CD8-positive, alpha-beta memory T cell (primary cell): ENCODE measurements at regions not wholly inside any gene's neighbourhood (a gene's known extent, or its start where the extent isn't known, plus 50 kb on each side); places are given as distances from the start of the nearest gene placed in this dataset.
"Not testable (repeated sequence)": the region's sequence is repeated elsewhere in the genome, so short reads cannot be mapped to it uniquely, and the experiment has no call there.

Source experiments
- CTCF ChIA-PET: fragments of 350-600 bp; sonication (Branson Sonifier 250); formaldehyde crosslinking; loops from one replicate; lab custom pipeline; 2021; ENCODE audit warnings: antibody characterized with exemption; lab: Charles Lee
- POLR2A ChIA-PET: fragments of 350-600 bp; sonication (Branson Sonifier 250); formaldehyde crosslinking; loops from one replicate; lab custom pipeline; 2021; ENCODE audit warnings: antibody characterized with exemption; lab: Charles Lee
- DNase-seq, 5 donors: peaks; one replicate each; pipeline versions ENCODE4 v3.0.0 to v3.0.0-alpha.2; 2020 to 2022; ENCODE audit warnings: mixed read lengths in 1 of 5
- H3K27ac ChIP-seq: one replicate; pipeline ENCODE4 v1.7.0; 2013; ENCODE audit warnings: low read depth, mild to moderate bottlenecking, low read length, moderate library complexity
- H3K27me3 ChIP-seq: 2 replicates; pipeline ENCODE4 v1.7.0; 2013; ENCODE audit warnings: low read length, mild to moderate bottlenecking; ENCODE audit not compliant: insufficient read depth, poor library complexity, severe bottlenecking
- H3K36me3 ChIP-seq: 2 replicates; pipeline ENCODE4 v1.7.0; 2013; ENCODE audit warnings: mild to moderate bottlenecking, low read length, moderate library complexity; ENCODE audit not compliant: insufficient read depth
- H3K4me1 ChIP-seq: 2 replicates; pipeline ENCODE4 v1.7.0; 2013; ENCODE audit warnings: mild to moderate bottlenecking, low read length, moderate library complexity; ENCODE audit not compliant: insufficient read depth
- H3K4me3 ChIP-seq: 2 replicates; pipeline ENCODE4 v1.7.0; 2013; ENCODE audit warnings: mild to moderate bottlenecking, low read length
- H3K9me3 ChIP-seq: 2 replicates; pipeline ENCODE4 v1.7.0; 2013; ENCODE audit warnings: mild to moderate bottlenecking, low read length
- H3K27ac Mint-ChIP-seq, 8 donors: one replicate each; pipeline ENCODE4 v1.8.0; 2020 to 2021; ENCODE audit warnings: mixed read lengths in 8 of 8, mild to moderate bottlenecking in 6 of 8, inconsistent platforms in 3 of 8, moderate library complexity in 3 of 8
- H3K27me3 Mint-ChIP-seq, 2 donors: one replicate each; pipeline ENCODE4 v1.8.0; 2020 to 2021; ENCODE audit warnings: mixed read lengths in 2 of 2, mild to moderate bottlenecking in 1 of 2, moderate library complexity in 1 of 2
- H3K36me3 Mint-ChIP-seq, 3 donors: one replicate each; pipeline ENCODE4 v1.8.0; 2020 to 2021; ENCODE audit warnings: mixed read lengths in 3 of 3, inconsistent platforms in 1 of 3, mild to moderate bottlenecking in 1 of 3
- H3K4me1 Mint-ChIP-seq, 3 donors: one replicate each; pipeline ENCODE4 v1.8.0; 2020 to 2021; ENCODE audit warnings: mixed read lengths in 3 of 3, inconsistent platforms in 1 of 3, mild to moderate bottlenecking in 1 of 3
- H3K4me3 Mint-ChIP-seq, 7 donors: one replicate each; pipeline ENCODE4 v1.8.0; 2020 to 2021; ENCODE audit warnings: mixed read lengths in 7 of 7, mild to moderate bottlenecking in 6 of 7, moderate library complexity in 4 of 7, inconsistent platforms in 2 of 7
- H3K9me3 Mint-ChIP-seq, 5 donors: one replicate each; pipeline ENCODE4 v1.8.0; 2020 to 2022; ENCODE audit warnings: mixed read lengths in 5 of 5, mild to moderate bottlenecking in 3 of 5, moderate library complexity in 2 of 5, inconsistent platforms in 1 of 5

DNA sequence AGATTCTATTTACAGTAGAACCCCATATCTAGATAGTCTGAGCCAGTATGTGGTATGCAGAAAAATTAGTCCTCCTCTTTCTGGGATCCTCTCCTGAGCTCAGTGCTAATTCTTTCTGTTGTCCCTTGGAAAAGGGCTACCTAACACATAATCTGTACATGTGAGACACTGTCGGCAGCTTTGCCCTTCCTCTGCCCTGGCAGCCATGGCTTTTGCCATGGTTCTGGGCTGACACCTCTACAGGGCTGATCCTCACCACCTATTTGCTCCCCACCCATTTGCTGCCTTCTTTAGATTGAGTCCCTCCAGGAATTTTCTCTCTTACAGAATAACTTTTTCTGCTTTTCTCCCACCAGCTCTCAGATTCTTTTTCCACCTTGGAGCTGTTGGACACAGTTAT lies 64.7 kb upstream of the MAP9 start:
- no peaks in the 10 kb centered on the region for H3K27me3 ChIP-seq
- no peak overlapping the region for H3K4me3 ChIP-seq
- no peak overlapping the region for H3K4me3 Mint-ChIP-seq
- DNase-seq = no peak
- H3K9me3 Mint-ChIP-seq = no peaks in the 10 kb centered on the region
- H3K36me3 Mint-ChIP-seq = no peaks in the 10 kb centered on the region
- ChIA-PET CTCF (no interaction called here), POLR2A (no interaction called here)
- no peaks in the 10 kb centered on the region for H3K36me3 ChIP-seq
- H3K27me3 Mint-ChIP-seq = peaks cover 8 to 29% of the 10 kb centered on the region in 2 donors
- H3K4me1 Mint-ChIP-seq = no peaks in the 10 kb centered on the region
- no peaks in the 10 kb centered on the region for H3K9me3 ChIP-seq
- H3K27ac Mint-ChIP-seq = no peak overlapping the region
- H3K27ac ChIP-seq = no peak overlapping the region
- no peaks in the 10 kb centered on the region for H3K4me1 ChIP-seq

DNA sequence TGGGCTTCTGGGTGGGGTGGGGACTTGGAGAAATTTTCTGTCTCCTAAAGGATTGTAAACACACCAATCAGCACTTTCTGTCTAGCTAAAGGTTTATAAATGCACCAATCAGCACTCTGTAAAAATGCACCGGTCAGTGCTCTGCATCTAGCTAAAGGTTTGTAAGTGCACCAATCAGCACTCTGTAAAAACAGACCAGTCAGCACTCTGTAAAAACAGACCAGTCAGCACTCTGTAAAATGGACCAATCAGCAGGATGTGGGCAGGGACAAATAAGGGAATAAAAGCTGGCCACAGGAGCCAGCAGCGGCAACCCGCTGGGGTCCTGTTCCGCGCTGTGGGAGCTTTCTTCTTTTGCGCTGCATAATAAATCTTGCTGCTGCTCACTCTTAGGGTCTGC lies 63.0 kb upstream of the MAP9 start:
- H3K36me3 ChIP-seq, H3K4me3 Mint-ChIP-seq, H3K36me3 Mint-ChIP-seq, H3K4me1 Mint-ChIP-seq, DNase-seq, H3K4me3 ChIP-seq, H3K27ac ChIP-seq, H3K27ac Mint-ChIP-seq, H3K27me3 ChIP-seq, H3K9me3 ChIP-seq, CTCF ChIA-PET, H3K4me1 ChIP-seq, POLR2A ChIA-PET, H3K9me3 Mint-ChIP-seq: not testable (repeated sequence)
- H3K27me3 Mint-ChIP-seq = peaks cover 8 to 28% of the 10 kb centered on the region in 2 donors

DNA sequence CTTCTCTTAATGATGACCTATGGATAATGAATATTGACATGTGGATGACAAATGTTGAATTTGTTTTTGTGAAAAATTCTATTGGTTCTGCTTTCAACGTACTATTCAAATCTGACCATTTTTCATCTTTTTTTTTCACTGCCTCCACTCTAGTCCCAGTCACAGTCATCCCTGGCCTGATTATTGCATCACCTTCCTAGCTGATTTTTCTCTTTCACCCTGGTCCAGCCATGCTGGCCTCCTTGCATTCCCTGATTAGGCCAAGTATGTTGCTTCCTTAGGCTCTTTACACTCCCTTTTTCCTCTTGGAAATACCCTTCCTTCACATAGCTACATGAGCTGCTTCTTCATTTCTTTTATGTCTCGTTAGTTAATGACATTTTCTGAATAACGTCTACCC lies 58.1 kb upstream of the MAP9 start:
- H3K36me3 ChIP-seq = no peaks in the 10 kb centered on the region
- H3K9me3 ChIP-seq = no peaks in the 10 kb centered on the region
- no peak overlapping the region for H3K27ac ChIP-seq
- Mint-ChIP-seq H3K4me1 (no peaks in the 10 kb centered on the region), H3K9me3 (no peaks in the 10 kb centered on the region), H3K27me3 (peaks cover 1 to 8% of the 10 kb centered on the region in 2 donors), H3K36me3 (no peaks in the 10 kb centered on the region), H3K4me3 (no peak overlapping the region), H3K27ac (no peak overlapping the region)
- CTCF ChIA-PET = no interaction called here
- H3K4me3 ChIP-seq = no peak overlapping the region
- no peak for DNase-seq
- H3K4me1 ChIP-seq = no peaks in the 10 kb centered on the region
- POLR2A ChIA-PET = no interaction called here
- no peaks in the 10 kb centered on the region for H3K27me3 ChIP-seq

GRCh38 chr4:155434366-155434765 lies 57.6 kb upstream of the MAP9 start:
- no peak overlapping the region for H3K27ac Mint-ChIP-seq
- POLR2A ChIA-PET = no interaction called here
- no peaks in the 10 kb centered on the region for H3K36me3 Mint-ChIP-seq
- CTCF ChIA-PET = no interaction called here
- Histone ChIP-seq H3K9me3 (no peaks in the 10 kb centered on the region), H3K27me3 (no peaks in the 10 kb centered on the region), H3K4me1 (no peaks in the 10 kb centered on the region), H3K36me3 (no peaks in the 10 kb centered on the region), H3K4me3 (no peak overlapping the region), H3K27ac (no peak overlapping the region)
- no peaks in the 10 kb centered on the region for H3K4me1 Mint-ChIP-seq
- H3K4me3 Mint-ChIP-seq = no peak overlapping the region
- DNase-seq = no peak
- peaks cover 1 to 8% of the 10 kb centered on the region in 2 donors for H3K27me3 Mint-ChIP-seq
- no peaks in the 10 kb centered on the region for H3K9me3 Mint-ChIP-seq

DNA sequence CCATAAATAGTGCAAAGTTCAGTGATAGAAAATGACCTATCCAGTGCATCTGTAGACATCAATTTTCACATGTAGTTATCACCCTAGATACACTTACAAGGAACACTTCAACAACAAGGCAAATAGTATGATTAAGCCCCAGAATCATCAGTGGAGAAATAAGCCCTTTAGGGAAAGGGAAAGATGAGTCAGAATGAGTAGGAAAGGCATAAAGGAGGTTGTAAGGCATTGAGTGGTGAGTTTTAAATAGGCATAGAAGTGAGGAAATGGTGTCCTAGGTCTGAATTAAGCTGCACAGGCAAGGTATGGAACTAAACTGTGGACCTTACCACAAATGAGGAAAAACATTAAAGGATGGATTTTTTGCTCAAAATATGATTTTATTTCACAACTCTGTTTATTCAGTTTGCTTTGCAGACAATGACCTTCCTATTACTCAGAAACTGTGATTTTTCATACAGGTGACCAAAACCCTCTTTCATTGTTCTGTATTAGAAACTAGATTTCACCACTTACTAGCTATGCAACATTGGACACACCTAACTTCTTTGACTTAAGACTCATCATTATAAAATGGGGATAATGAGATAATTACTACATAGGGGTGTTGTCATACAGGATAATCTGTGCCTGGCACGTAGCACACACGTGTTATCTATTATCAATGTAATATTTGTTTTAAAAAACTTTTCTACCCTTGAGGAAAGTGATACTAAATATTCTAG lies 57.0 kb upstream of the MAP9 start:
- Histone ChIP-seq H3K9me3 (no peaks in the 10 kb centered on the region), H3K27me3 (no peaks in the 10 kb centered on the region), H3K4me3 (no peak overlapping the region), H3K4me1 (no peaks in the 10 kb centered on the region), H3K27ac (no peak overlapping the region), H3K36me3 (no peaks in the 10 kb centered on the region)
- H3K27me3 Mint-ChIP-seq = peaks cover 1 to 10% of the 10 kb centered on the region in 2 donors
- no peak overlapping the region for H3K27ac Mint-ChIP-seq
- ChIA-PET CTCF (no interaction called here), POLR2A (no interaction called here)
- no peaks in the 10 kb centered on the region for H3K4me1 Mint-ChIP-seq
- H3K4me3 Mint-ChIP-seq = no peak overlapping the region
- DNase-seq = no peak
- no peaks in the 10 kb centered on the region for H3K9me3 Mint-ChIP-seq
- H3K36me3 Mint-ChIP-seq = no peaks in the 10 kb centered on the region

- no peaks in the 10 kb centered on the region for H3K36me3 Mint-ChIP-seq
- no peak overlapping the region for H3K4me3 Mint-ChIP-seq
- Histone ChIP-seq H3K4me1 (no peaks in the 10 kb centered on the region), H3K4me3 (no peak overlapping the region), H3K36me3 (no peaks in the 10 kb centered on the region), H3K9me3 (no peaks in the 10 kb centered on the region), H3K27ac (no peak overlapping the region), H3K27me3 (no peaks in the 10 kb centered on the region)
- no peaks in the 10 kb centered on the region for H3K4me1 Mint-ChIP-seq
- no peak for DNase-seq
- CTCF ChIA-PET = no interaction called here
- POLR2A ChIA-PET = no interaction called here
- H3K27ac Mint-ChIP-seq = no peak overlapping the region
- H3K9me3 Mint-ChIP-seq = peaks cover 0 to 6% (median 2%) of the 10 kb centered on the region in 5 donors
- peaks cover 1 to 4% of the 10 kb centered on the region in 2 donors for H3K27me3 Mint-ChIP-seq
Observed at GRCh38 chr4:155430895-155431795, 54.4 kb upstream of the MAP9 start.

GRCh38 chr4:155428128-155428527 lies 51.4 kb upstream of the MAP9 start:
- Histone ChIP-seq H3K4me1 (no peaks in the 10 kb centered on the region), H3K9me3 (no peaks in the 10 kb centered on the region), H3K27me3 (no peaks in the 10 kb centered on the region), H3K36me3 (no peaks in the 10 kb centered on the region), H3K4me3 (no peak overlapping the region), H3K27ac (no peak overlapping the region)
- Mint-ChIP-seq H3K27me3 (peaks cover 2 to 4% of the 10 kb centered on the region in 2 donors), H3K4me1 (no peaks in the 10 kb centered on the region), H3K36me3 (no peaks in the 10 kb centered on the region), H3K4me3 (no peak overlapping the region), H3K27ac (no peak overlapping the region), H3K9me3 (peaks cover 2 to 6% (median 2%) of the 10 kb centered on the region in 5 donors)
- POLR2A ChIA-PET = no interaction called here
- CTCF ChIA-PET = no interaction called here
- no peak for DNase-seq

GRCh38 chr4:155426953-155427352 lies 50.2 kb upstream of the MAP9 start:
- CTCF ChIA-PET = no interaction called here
- no peaks in the 10 kb centered on the region for H3K4me1 Mint-ChIP-seq
- H3K4me1 ChIP-seq = no peaks in the 10 kb centered on the region

More at GRCh38 chr4:155426953-155427352, 50.2 kb upstream of the MAP9 start:
- Histone ChIP-seq H3K36me3 (no peaks in the 10 kb centered on the region), H3K9me3 (no peaks in the 10 kb centered on the region), H3K27ac (no peak overlapping the region), H3K4me3 (no peak overlapping the region), H3K27me3 (no peaks in the 10 kb centered on the region)
- DNase-seq = no peak
- Mint-ChIP-seq H3K36me3 (no peaks in the 10 kb centered on the region), H3K4me3 (no peak overlapping the region), H3K9me3 (peaks cover 2 to 6% (median 3%) of the 10 kb centered on the region in 5 donors), H3K27ac (no peak overlapping the region), H3K27me3 (peaks cover 4 to 7% of the 10 kb centered on the region in 2 donors)
- POLR2A ChIA-PET = no interaction called here
